CD4-positive, alpha-beta T cell treated with Interleukin-4 for 4 hours (primary cell): ENCODE measurements at regions not wholly inside any gene's neighbourhood (a gene's known extent, or its start where the extent isn't known, plus 50 kb on each side); places are given as distances from the start of the nearest gene placed in this dataset.
"Not testable (repeated sequence)": the region's sequence is repeated elsewhere in the genome, so short reads cannot be mapped to it uniquely, and the experiment has no call there.

Experiments
- DNase-seq: peaks from one replicate; pipeline ENCODE4 v3.0.0-alpha.2; 2020

DNA sequence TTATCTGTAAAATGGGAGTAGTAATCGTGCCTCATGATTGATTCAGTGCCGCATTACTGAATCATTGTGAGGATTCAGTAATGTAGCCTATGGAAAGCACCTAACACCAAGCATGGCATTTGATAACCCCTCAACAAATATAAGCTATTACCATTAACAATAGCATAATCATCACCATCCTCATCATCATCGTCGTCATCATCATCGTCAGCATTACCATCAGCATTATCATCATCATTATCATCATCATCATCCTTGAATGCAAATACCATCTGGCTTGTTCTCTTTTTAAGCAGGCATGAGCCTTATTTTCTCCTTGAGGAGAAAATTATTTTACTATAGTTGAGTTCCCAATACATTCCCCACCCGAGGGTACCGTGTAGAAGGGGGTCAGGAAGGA lies 115.4 kb upstream of the PTPRG start:
- no peak for DNase-seq

DNA sequence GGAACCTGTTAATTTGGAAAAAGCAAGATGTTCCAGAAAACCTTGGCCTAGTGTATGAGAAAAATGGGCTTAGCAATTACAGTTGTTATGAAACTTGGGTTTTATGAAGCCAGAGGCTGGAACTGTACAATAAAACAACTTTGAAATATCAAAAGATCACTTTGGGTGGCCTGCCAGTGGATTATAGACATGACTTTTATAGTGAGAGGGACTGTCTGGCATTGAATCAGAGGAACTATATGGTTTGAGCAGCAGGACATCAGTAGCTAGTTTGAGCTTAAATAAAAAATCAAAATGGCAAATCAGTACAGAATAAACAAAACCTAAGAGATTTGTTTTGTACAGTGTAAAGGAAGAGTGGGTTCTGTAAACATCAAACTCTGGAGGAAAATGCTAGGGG lies 115.0 kb upstream of the PTPRG start:
- no peak for DNase-seq

DNA sequence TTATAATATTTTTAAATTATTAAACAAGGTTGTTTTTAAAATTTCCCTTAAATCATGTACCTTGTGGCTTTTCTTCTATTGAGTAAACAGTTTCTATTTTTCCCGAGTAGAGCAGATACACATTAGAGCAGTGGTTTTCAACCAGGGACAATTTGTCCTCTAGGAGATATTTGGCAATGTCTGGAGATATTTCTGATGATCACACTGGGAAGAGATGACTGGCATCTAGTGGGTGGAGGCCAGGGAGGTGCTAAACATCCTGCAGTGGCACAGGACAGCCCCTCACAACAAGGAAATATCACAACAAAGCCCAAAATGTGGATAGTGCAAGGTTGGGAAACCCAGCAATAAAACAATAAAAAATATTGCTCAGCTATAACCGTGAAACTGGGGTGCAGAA lies 113.0 kb upstream of the PTPRG start:
- DNase-seq, result no peak

DNA sequence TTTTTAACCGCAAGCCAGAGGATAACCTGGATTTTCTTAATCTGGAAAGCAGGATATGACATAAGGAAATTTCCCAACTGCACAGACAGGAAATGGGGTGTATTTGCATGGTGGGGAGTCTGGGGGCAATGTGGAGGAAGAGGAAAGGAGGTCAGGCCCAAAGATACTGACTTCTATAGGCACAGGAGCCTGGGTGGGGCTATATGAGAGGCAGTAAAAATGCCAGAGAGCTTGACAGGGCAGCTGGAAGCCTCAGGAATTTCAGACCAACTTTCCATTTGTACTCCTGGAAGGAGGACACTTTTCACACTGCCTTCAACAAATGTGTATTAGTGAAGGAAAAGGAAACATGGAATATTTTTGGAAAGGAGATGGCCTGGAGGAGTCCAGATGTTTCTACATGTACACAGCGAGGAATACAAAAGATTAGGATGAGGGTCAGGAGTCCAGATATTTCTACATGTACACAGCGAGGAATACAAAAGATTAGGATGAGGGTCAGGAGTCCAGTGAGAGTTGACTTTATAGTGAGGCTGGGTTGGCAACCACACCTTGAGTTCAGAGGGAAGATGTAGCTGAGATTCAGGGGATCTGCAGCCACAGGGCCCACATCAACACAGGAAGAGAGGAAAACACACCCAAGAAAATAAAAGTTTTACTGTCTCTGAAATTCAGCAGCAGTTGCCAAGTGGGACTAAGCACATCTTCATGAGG lies 111.9 kb upstream of the PTPRG start:
- DNase-seq, result no peak

DNA sequence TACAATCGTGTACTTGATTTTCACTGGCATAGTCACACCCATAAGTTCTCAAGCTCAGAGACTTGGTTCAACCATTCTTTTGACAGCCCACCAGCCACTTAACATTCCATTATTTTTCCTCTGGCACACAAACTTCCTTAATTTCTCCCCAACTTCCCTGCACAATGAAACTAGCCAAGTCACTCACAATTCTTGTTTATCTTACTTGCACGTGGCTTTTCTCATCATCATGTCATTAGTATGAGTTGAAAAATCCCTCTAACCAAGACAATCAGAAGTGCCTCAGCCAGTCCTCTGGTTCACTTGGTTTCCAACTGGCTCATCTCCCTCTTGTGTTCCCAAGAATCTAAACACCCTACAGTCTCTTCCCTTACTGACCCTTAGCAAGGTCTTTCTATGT lies 110.5 kb upstream of the PTPRG start:
- no peak for DNase-seq

DNA sequence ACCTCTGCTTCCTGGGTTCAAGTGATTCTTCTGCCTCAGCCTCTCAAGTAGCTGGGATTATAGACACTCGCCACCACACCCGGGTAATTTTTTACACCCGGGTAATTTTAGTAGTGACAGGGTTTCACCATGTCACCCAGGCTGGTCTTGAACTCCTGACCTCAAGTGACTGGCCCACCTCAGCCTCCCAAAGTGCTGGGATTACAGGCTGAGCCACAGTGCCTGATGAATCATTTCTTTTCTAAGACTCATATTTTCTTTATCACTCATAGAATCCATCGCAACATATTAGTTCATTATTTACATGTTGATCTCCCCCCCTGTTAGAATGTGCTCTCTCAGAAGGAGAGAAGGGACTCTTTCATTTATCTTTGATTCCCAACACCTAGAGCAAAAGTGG lies 109.5 kb upstream of the PTPRG start:
- DNase-seq, result no peak

DNA sequence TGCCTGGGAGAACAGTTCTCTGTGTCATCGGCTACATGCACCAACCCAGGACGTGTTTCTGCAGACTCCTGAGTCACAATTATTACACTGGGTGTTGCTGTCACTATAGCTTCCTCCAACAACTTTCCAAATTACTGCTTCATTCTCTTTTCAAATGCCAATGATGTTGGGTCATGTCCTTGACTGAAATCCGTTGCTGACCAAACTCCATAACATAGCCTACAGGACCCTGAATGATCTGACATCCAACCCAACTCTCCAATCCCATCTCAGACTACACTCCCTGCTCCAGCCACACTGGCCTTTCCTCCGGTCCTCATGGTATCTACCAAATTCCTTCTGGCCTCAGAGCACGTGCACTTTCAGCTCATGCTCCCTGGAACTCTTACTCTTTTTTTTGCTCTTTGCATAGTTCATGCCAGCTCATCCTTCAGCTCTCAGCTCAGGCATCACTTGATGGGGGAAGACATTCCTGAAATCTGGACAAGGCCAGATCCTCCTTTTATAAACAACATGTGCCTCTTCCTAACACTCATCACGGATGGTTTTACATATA lies 108.8 kb upstream of the PTPRG start:
- DNase-seq, result no peak

DNA sequence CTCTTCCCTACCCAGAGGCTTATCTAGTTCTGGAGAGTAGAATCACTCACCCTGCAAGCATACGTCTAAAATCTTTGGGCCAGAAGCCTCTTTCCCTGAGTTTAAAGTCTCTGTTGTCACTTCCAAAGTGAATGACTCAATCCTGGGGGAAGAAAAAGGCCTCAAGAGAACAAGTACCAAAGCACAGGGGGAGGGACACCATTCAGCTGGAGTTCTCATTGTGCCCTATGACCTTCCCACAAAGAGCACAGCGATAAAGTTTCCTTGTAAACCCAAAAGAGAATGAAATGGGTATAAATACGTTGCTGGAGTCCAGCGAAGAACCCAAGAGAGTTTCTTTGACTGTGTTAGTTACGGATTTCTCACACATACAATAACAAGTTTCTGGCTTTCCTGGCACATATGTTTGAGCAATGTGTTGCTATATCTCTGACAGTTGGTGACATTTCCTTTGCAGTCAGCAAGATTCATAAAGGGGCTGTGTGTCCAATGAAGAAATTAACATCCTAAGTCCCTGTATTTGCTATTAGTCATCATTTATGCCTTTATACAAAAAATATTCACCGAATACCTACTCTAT lies 107.3 kb upstream of the PTPRG start:
- DNase-seq, result no peak

DNA sequence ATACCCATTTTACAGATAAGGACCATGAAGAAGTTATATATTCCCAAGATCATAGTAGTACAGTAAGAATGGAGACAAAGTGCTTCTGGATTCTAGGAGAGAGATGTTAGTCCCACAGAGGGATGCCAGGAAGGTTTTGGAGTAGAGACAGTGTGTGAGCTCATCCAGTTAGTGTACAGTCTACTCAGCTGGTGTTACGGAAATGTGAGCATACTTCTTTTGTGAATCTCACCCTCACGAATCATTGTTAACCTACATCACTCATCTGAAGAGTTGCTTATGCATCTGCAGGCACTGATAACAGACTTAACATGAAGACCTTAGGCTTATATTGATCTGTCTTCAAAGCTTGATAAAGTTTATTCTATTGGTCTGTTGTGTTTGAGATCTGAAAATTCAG lies 106.6 kb upstream of the PTPRG start:
- no peak for DNase-seq

DNA sequence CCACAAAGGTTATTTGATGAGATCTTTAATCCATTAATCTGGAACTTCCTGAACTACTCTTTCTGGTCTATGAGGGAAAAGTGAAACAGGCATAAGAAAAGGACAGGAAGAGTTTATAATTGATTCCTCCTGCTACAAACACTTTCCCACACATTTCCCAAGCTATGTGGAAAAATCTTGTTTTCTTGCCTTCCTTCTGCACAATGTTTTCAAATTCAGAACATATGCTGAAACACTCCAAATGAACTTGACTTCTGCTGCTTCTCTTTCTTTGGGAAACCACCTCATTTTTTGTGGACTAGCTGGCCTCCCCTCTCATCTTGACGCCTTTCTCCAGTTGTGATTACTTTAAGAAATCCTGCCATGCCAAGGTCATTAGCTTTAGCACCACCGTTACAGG lies 100.7 kb upstream of the PTPRG start:
- no peak for DNase-seq

DNA sequence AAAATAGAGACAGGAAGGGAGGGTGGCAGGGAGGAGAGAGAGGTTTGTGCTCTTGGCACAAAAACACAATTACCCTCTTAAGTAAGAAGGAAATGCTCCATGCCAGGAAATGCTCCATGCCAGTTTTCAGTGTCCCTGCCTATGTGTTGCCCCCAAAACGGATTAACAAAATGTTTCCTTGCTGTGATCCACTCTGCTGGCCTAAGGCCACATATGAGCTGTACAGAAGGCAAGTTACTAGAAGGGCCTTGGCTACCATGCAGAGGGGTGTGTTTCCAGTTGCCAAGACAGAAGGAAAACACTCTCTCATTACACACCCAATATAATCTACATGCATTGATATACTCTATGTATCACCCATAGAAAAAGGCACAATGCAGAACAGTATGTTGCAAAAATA lies 98.2 kb upstream of the PTPRG start:
- DNase-seq, result no peak

DNA sequence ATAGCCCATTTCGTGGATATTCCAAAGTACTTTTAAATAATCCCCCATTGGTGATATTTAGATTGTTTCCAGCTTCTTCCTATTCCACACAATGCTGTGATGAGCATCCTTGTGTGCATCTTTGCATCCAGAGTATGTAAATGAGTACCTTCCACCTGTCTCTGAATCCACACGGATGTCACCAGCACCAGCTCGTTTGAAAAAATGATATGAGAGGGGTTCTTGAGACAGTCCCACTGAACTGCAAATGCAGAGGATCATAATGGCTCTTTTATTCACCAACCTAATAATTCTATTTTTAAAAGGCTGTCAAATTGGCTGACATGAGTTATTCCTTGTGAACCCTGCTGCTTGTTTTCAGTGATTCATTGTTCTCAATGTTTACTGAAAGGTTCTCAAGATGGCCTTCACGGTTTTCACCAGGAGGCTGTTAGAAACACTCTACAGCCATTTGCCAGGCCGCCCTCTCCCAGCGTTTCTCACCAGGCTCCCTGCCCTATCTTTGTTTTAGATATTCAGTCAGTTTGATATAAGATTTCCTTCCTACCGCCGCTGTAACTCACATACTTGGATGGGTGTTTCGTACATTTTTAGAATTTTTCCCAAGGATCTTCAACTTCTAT lies 96.7 kb upstream of the PTPRG start:
- no peak for DNase-seq

DNA sequence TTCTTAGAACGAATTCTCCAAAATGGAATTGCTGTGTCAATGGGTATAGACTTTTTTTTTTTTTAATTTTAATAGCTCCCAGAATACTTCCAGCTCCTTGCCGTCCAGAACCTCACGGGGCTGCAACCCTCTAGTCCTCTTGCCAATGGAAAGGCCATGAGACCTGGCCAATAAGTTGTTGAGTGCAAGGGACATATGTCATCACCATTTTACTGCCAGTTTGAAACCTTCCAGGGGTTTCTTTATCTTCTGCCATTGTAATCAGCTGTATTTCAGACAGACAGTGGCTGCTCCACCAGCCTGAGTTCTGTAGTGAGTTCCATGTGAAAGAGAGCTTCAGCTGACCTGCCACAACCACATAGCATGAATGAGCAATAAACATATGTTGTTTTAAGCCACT lies 95.0 kb upstream of the PTPRG start:
- DNase-seq, result no peak

DNA sequence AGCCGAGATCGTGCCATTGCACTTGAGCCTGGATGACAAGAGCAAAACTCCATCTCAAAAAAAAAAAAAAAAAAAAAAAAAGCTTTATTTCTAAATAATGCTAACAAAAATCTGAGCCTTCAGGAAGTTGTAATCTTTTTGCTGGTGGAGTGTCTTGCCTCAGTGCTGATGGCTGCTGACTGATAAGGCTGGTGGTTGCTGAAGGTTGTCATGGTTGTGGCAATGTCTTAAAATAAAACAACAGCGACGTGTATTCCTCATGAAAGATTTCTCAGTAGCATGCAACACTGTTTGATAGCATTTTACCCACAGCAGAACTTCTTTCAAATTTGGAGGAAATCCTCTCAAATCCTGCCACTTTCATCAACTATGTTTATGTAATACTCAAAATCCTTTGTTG lies 77.4 kb upstream of the PTPRG start:
- DNase-seq, result no peak

DNA sequence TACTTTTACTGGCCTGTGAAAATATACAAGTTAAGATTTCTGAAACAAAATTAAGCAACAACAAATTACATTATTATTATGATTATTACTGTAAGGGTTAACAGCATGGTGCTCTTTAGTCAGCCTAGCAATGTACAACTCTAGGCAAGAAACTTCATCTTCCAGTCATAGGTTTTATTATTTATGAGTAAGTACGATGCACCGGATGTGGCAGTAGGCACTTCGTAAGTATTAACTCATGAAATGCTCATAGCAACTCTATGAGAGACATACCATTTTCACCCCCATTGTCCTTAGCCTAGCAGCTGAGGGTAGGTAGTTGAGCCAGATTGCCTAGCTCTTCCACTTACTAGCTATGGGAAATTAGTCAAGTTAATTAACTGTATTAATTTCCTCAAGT lies 68.0 kb upstream of the PTPRG start:
- DNase-seq, result no peak

DNA sequence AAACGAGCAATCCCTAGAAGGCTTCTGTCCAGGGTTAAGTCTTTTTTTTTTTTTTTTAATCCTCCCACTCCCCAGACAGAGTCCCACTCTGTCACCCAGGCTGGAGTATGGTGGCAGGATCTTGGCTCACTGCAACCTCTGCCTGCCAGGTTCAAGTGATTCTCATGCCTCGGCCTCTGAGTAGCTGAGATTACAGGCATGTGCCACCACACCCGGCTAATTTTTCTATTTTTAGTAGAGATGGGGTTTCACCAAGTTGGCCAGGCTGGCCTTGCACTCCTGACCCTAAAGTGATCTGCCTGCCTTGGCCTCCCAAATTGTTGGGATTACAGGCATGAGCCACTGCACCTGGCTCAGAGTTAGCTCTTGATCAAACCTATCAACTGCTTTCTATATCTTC lies 67.1 kb upstream of the PTPRG start:
- DNase-seq, result not testable (repeated sequence)

DNA sequence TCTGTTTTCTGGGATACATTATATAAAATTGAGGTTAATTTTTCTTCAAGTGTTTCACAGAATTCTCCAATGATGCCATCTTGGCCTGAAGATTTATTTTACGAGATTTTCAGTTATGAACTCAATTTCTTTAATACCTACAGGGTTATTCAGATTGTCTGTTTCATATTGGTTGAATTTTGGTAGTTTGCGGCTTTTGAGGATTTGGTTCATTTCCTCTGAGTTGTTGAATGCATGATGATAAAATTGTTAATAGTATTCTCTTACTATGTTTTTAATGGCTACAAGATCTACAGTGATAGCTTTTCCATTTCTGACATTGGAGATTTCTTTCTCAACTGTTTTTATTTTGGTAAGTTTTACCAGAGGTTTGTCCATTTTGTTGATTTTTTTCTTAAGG lies 63.9 kb upstream of the PTPRG start:
- DNase-seq, result no peak

DNA sequence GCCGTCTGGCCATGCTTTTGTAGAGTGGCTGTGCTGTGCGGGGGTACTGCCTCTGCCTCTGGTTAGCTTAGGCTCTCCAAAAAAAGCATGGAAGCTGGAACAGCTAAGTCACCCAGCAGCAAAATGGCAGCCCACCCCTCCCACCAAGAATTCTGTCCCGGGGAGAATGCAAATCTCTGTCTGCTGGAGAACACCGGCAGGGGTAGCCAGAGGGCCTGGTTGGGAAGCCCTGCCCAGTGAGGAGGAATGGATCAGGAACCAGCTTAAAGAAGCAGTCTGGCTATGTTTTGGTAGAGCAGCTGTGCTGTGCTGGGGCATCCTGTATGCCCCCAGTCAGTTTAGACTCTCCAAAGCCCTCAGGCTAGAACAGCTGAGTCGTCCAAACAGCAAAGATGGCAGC lies 56.2 kb upstream of the PTPRG start:
- DNase-seq, result no peak

DNA sequence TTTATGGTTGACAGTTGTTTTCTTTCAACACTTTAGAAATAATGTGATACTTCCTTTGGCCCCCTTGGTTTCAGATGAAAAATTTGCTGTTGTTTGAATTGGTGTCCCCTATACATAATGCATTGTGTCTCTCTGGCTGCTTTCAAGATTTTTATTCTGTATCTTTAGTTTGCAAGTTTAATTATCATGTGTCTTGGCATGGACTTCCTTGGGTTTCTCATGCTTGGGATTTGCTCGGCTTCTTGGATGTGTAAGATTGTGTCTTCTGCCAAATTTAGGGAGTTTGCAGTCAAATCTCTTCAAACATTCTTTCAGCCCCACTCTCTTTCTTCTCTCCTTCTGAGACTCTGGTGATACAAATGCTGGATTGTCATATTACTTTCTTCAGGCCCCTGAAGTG lies 53.4 kb upstream of the PTPRG start:
- no peak for DNase-seq
